ENCODE measurements at regions not wholly inside any gene's neighbourhood (a gene's known extent, or its start where the extent isn't known, plus 50 kb on each side); places are given as distances from the start of the nearest gene placed in this dataset.

DNA sequence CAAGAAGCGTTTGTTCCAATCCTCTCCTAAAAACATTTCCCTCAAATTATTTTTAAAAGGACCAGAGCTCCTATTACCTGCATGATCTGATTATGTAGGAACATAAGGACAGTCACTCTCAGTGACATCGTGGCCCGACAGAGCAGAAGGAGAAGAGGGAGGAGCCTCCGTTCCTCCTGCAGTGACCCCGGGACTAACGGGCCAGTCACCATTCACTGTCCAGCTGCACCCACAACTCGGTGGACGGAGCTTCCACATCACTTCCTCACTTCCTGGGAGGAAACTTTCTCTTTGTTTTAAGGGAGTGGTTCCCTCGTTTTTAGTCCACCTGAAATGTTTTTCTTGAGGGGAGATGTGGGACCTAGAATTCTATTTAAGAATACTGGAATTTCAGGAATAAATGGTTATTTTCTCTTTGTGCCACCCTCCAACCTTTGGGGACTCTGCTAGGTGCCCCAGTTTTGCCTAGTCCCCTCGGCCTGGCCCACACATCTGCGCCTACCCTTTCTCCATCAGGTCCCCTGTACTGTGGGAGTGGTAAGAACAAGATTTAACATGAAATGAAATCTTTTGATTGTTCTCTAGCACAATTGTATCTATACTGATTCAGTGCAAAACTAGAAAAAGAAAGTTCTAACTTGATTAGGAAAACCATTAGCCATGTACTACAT lies 173.5 kb upstream of the RNF32 start:
- TF ChIP-seq SPI1 (IDR thresholded peaks at IDR 0.05; ENCODE audit: borderline replicate concordance, low read depth), result no peak
- TF ChIP-seq, protein P1, sequence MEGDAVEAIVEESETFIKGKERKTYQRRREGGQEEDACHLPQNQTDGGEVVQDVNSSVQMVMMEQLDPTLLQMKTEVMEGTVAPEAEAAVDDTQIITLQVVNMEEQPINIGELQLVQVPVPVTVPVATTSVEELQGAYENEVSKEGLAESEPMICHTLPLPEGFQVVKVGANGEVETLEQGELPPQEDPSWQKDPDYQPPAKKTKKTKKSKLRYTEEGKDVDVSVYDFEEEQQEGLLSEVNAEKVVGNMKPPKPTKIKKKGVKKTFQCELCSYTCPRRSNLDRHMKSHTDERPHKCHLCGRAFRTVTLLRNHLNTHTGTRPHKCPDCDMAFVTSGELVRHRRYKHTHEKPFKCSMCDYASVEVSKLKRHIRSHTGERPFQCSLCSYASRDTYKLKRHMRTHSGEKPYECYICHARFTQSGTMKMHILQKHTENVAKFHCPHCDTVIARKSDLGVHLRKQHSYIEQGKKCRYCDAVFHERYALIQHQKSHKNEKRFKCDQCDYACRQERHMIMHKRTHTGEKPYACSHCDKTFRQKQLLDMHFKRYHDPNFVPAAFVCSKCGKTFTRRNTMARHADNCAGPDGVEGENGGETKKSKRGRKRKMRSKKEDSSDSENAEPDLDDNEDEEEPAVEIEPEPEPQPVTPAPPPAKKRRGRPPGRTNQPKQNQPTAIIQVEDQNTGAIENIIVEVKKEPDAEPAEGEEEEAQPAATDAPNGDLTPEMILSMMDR (IDR thresholded peaks at IDR 0.05; ENCODE audit: insufficient read depth, low read length), result no peak
- no peak for TF ChIP-seq POLR2AphosphoS5 (IDR thresholded peaks at IDR 0.05; ENCODE audit: low read depth)
- no peak for TF ChIP-seq GABPA (IDR thresholded peaks at IDR 0.05; ENCODE audit: low read depth)
- TF ChIP-seq, protein P2, sequence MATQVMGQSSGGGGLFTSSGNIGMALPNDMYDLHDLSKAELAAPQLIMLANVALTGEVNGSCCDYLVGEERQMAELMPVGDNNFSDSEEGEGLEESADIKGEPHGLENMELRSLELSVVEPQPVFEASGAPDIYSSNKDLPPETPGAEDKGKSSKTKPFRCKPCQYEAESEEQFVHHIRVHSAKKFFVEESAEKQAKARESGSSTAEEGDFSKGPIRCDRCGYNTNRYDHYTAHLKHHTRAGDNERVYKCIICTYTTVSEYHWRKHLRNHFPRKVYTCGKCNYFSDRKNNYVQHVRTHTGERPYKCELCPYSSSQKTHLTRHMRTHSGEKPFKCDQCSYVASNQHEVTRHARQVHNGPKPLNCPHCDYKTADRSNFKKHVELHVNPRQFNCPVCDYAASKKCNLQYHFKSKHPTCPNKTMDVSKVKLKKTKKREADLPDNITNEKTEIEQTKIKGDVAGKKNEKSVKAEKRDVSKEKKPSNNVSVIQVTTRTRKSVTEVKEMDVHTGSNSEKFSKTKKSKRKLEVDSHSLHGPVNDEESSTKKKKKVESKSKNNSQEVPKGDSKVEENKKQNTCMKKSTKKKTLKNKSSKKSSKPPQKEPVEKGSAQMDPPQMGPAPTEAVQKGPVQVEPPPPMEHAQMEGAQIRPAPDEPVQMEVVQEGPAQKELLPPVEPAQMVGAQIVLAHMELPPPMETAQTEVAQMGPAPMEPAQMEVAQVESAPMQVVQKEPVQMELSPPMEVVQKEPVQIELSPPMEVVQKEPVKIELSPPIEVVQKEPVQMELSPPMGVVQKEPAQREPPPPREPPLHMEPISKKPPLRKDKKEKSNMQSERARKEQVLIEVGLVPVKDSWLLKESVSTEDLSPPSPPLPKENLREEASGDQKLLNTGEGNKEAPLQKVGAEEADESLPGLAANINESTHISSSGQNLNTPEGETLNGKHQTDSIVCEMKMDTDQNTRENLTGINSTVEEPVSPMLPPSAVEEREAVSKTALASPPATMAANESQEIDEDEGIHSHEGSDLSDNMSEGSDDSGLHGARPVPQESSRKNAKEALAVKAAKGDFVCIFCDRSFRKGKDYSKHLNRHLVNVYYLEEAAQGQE (IDR thresholded peaks at IDR 0.05; ENCODE audit: insufficient replicate concordance, low read depth), result no peak
- no peak for DNase-seq (ENCODE audit: low read depth in 1 of 2, low spot score in 1 of 2)
- no peak overlapping the region for H3K27ac ChIP-seq (replicated peaks)
- no peaks in the 10 kb centered on the region for H3K27me3 ChIP-seq (ENCODE audit: insufficient read depth, poor library complexity, severe bottlenecking)
- no peak overlapping the region for H3K4me3 ChIP-seq (replicated peaks; ENCODE audit: insufficient read depth, low read length)

DNA sequence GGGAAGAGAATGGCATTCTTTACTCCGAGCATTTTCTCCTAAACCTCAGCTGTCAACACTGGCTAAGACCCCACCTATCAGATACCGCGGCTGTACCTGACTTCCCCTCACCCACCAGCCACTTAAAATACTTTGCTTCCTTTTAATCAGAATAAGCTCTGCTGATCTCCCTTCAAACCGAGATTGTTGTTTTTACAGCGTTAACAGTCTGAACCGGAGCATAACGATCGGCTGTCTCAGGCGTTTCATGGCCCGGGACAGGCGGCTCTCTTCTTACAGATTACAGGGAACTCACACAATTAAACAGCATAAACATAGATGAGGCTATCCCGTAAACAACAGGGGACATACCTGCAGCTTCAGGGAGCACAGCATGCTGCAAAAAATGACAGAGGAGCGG lies 174.3 kb upstream of the RNF32 start:
- no peak for DNase-seq (ENCODE audit: low read depth in 1 of 2, low spot score in 1 of 2)
- H3K4me3 ChIP-seq (replicated peaks; ENCODE audit: insufficient read depth, low read length), result no peak overlapping the region
- no peak overlapping the region for H3K27ac ChIP-seq (replicated peaks)
- H3K27me3 ChIP-seq (ENCODE audit: insufficient read depth, poor library complexity, severe bottlenecking), result no peaks in the 10 kb centered on the region
- TF ChIP-seq SPI1 (IDR thresholded peaks at IDR 0.05; ENCODE audit: borderline replicate concordance, low read depth) (no peak), POLR2AphosphoS5 (IDR thresholded peaks at IDR 0.05; ENCODE audit: low read depth) (no peak), GABPA (IDR thresholded peaks at IDR 0.05; ENCODE audit: low read depth) (no peak)
- TF ChIP-seq, protein P2 (IDR thresholded peaks at IDR 0.05; ENCODE audit: insufficient replicate concordance, low read depth), result no peak
- TF ChIP-seq, protein P1 (IDR thresholded peaks at IDR 0.05; ENCODE audit: insufficient read depth, low read length), result no peak

DNA sequence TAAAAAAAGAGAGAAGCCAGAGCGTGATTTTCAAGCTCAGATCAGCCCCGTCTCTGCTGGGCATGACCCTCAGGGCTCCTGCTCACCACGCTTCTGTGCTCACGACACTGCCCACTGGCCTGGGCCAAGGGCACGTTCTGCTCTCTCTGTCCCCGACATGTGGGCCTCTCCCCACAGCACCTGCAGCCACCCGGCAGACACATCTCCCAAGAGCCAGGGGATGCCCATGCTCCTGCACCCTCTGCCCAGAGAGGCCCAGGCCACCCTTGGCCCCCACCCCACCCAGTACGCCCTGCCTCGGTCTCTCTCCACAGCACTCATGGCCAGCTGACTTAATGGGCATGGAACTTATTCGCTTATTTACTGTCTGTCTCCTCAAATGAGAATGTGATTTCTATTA lies 175.4 kb upstream of the RNF32 start:
- TF ChIP-seq SPI1 (IDR thresholded peaks at IDR 0.05; ENCODE audit: borderline replicate concordance, low read depth), result no peak
- TF ChIP-seq, protein P1 (IDR thresholded peaks at IDR 0.05; ENCODE audit: insufficient read depth, low read length), result no peak
- TF ChIP-seq GABPA (IDR thresholded peaks at IDR 0.05; ENCODE audit: low read depth), result no peak
- TF ChIP-seq POLR2AphosphoS5 (IDR thresholded peaks at IDR 0.05; ENCODE audit: low read depth), result no peak
- Histone ChIP-seq H3K27me3 (ENCODE audit: insufficient read depth, poor library complexity, severe bottlenecking) (peaks cover 1% of the 10 kb centered on the region), H3K4me3 (replicated peaks; ENCODE audit: insufficient read depth, low read length) (no peak overlapping the region), H3K27ac (replicated peaks) (no peak overlapping the region)
- no peak for DNase-seq (ENCODE audit: low read depth in 1 of 2, low spot score in 1 of 2)

DNA sequence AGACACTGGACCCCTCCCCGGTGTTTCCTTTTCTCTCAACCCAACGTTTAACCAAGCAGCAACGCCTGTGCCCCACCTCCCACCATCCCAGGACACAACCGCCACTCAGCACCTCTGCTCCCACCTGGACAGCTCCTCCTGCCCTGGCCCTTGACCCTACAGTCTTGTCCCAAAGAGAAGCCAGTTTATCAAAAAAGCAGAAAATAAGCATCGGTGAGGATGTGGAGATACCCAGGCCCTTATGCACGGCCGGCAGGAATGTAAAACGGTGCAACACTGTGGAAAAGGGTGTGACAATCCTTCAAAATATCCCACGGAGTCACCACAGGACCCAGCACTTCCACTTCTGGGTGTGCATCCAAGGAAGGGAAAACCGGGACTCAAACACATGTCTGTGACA lies 176.2 kb upstream of the RNF32 start:
- Histone ChIP-seq H3K27ac (replicated peaks) (no peak overlapping the region), H3K4me3 (replicated peaks; ENCODE audit: insufficient read depth, low read length) (no peak overlapping the region), H3K27me3 (ENCODE audit: insufficient read depth, poor library complexity, severe bottlenecking) (peaks cover 2% of the 10 kb centered on the region)
- no peak for DNase-seq (ENCODE audit: low read depth in 1 of 2, low spot score in 1 of 2)
- TF ChIP-seq POLR2AphosphoS5 (IDR thresholded peaks at IDR 0.05; ENCODE audit: low read depth) (no peak), GABPA (IDR thresholded peaks at IDR 0.05; ENCODE audit: low read depth) (no peak), SPI1 (IDR thresholded peaks at IDR 0.05; ENCODE audit: borderline replicate concordance, low read depth) (no peak)
- TF ChIP-seq, protein P2 (IDR thresholded peaks at IDR 0.05; ENCODE audit: insufficient replicate concordance, low read depth), result no peak
- TF ChIP-seq, protein P1 (IDR thresholded peaks at IDR 0.05; ENCODE audit: insufficient read depth, low read length), result no peak
